AG08395 (cell line): ENCODE measurements at regions not wholly inside any gene's neighbourhood (a gene's known extent, or its start where the extent isn't known, plus 50 kb on each side); places are given as distances from the start of the nearest gene placed in this dataset.
"Not testable (repeated sequence)": the region's sequence is repeated elsewhere in the genome, so short reads cannot be mapped to it uniquely, and the experiment has no call there.

ENCODE experiments used
- DNase-seq: peaks from one replicate; pipeline ENCODE4 v3.0.0; 2012; ENCODE audit warnings: mixed read lengths, low spot score

DNA sequence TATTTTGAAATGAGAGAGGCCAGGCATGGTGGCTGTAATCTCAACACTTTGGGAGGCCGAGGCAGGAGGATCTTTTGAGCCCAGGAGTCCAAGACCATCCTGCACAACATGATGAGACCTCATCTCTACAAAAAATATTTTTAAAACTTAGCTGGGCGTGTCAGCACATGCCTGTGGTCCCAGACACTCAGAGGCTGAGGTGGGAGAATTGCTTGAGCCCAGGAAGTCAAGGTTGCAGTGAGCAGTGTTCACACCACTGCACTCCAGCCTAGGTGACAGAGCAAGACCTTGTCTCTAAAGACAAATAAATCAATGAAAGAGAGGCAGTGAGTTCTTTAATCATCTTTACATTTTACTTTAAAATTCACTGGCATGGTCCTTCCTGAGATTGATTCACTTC is 124.5 kb downstream of the DUSP6 start:
- DNase-seq, result no peak

- peak; percentile 78 for DNase-seq
Observed at GRCh38 chr12:89225808-89226411, 126.4 kb downstream of the DUSP6 start.

GRCh38 chr12:89225401-89225800 is 126.9 kb downstream of the DUSP6 start:
- DNase-seq, result peak; percentile 69

- not testable (repeated sequence) for DNase-seq
Observed at GRCh38 chr12:89222580-89222979, 129.7 kb downstream of the DUSP6 start.

DNA sequence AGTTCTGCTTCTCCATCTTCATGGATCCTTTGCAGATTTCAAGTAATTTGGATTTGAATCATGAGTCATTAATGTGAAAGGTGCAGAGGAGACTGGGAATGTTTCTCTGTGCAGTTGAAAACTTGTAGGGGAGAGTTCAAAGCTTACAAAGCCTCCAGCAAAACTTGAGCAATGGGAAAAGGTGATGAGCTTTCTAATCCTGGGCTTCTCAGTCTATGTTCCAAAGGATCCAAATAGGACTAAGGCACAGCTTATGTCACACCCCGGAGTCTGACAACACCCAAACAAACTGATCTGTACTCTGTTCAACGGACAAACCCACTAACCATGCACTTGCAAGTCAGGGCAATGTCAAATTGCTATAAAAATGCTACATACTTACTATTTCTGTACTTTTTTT is 134.8 kb downstream of the DUSP6 start:
- no peak for DNase-seq

GRCh38 chr12:89216211-89216952 is 135.9 kb downstream of the DUSP6 start:
- no peak for DNase-seq

GRCh38 chr12:89215196-89215595 is 137.1 kb downstream of the DUSP6 start:
- no peak for DNase-seq

DNA sequence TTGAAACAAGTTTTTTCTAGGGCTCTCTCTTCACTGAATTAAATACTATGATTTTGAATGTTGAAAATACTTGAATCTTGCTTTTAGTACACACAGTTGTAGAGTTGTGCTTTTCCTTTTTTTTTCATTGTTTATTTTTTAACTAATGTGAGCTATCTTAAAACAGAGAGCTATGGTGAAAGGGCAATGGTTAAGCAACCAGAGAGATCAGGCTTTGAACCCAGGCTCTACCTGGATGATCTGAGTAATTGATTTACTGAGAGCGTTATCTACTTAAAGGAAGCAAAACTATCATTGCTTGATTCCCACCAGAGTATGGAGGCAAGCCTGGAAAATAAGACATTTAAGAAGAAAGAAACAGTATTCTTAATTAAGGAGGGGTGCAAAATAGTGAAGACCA is 138.6 kb downstream of the DUSP6 start:
- DNase-seq, result no peak

GRCh38 chr12:89213139-89213538 is 139.2 kb downstream of the DUSP6 start:
- no peak for DNase-seq

GRCh38 chr12:89212339-89212771 is 139.9 kb downstream of the DUSP6 start:
- no peak for DNase-seq

GRCh38 chr12:89211456-89211855 is 140.8 kb downstream of the DUSP6 start:
- DNase-seq, result no peak

DNA sequence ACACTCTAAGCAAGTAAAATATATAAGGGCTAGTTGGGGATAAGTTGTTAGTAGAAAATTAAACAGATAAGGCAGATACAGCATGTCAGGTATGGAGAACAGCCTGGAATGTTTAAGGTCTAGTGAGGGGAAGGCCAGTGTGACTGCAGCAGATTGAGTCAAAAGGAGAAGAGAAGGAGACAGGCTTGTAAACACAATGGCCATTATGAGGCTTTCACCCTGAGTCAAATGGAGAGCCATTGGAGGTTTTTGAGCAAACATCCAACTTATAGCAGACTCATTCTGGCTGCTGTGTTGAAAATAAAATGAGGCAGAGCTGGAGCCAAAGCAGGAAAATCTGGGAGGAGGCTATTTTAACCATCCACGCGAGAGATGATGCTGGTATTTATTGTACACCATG is 142.0 kb downstream of the DUSP6 start:
- no peak for DNase-seq

DNA sequence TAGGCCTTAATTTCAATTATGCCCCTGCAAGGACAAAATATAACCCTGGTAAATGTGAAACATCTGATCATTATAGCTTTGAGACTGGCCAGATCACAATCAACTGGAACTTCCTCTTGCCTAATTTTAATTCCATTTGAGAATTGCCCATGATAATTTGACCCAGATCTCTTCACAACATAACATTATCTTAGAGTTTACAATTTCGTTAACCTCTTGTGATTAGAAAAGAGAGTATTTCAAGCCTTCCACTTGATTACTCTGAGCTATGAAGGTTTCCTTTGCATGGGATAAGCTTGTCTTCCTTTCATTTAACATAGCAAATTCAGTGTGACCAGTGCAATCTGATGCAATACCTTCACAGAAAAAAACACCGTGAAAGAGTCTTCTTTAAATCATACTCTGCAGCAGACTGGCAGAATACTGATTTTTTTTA is 143.6 kb downstream of the DUSP6 start:
- DNase-seq, result peak; percentile 13

GRCh38 chr12:89206390-89206789 is 145.9 kb downstream of the DUSP6 start:
- no peak for DNase-seq

- no peak for DNase-seq
Observed at GRCh38 chr12:89205517-89205916, 146.8 kb downstream of the DUSP6 start.

GRCh38 chr12:89203144-89203543 is 149.2 kb downstream of the DUSP6 start:
- no peak for DNase-seq

DNA sequence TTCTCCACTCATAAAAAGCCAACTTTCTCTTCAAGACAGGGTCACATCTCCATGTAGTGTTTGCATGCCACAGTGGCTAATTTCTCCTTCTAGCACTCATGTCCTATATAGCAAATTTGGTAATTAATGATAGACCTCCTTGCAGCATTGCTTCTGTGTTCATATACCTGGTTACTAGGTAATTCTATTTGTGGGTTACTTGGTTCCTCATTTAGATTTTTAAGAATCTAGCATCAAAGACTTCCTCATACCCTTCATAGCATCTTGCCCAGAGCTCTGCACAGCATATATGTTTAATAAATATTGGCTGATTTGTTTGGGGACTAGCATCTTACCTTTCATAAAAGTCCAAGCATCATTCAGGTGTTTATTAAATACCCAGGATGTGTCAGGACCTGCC is 152.1 kb downstream of the DUSP6 start:
- DNase-seq, result no peak

DNA sequence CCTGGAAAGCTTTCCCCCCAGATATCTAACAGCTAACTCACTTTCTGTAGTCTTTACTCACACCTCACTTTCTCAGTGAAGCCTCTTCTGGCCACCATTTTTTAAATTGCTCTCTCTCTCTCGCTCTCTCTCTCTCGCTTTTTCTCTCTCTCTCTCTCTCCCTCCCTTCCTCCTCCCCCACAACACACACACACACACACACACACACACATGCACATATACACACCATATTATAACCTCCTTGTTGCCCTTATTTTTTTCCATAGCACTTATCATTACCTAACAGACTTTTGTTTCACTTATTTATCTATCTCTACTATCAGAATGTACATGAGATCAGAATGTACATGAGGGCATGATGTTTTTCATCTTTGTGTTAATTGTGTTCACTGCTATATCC is 156.8 kb downstream of the DUSP6 start:
- no peak for DNase-seq

DNA sequence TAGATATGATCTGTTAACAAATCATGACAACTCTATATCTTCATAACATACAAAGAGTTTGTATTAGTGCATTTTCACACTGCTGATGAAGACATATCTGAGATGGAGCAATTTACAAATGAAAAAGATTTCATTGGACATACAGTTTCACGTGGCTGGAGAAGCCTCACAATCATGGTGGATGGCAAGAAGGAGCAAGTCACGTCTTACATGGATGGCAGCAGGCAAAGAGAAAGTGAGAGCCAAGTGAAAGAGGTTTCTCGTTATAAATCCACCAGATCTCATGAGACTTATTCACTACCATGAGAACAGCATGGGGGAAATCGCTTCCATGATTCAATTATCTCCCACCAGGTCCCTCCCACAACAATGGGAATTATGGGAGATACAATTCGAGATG is 157.6 kb downstream of the DUSP6 start:
- no peak for DNase-seq

- DNase-seq, result no peak
Observed at GRCh38 chr12:89192429-89192828, 159.9 kb downstream of the DUSP6 start.

- DNase-seq, result not testable (repeated sequence)
Observed at GRCh38 chr12:89191597-89191996, 160.7 kb downstream of the DUSP6 start.

- DNase-seq, result no peak
Observed at GRCh38 chr12:89189448-89189847, 162.9 kb downstream of the DUSP6 start.

- DNase-seq, result no peak
Observed at GRCh38 chr12:89187507-89187906, 164.8 kb downstream of the DUSP6 start.

- no peak for DNase-seq
Observed at GRCh38 chr12:89185889-89186288, 166.4 kb downstream of the DUSP6 start.
